ENCODE measurements at regions not wholly inside any gene's neighbourhood (a gene's known extent, or its start where the extent isn't known, plus 50 kb on each side); places are given as distances from the start of the nearest gene placed in this dataset.

- no peak for TF ChIP-seq POLR2A (IDR thresholded peaks at IDR 0.05; ENCODE audit: low read depth, low read length)
- no peak for TF ChIP-seq SP1 (IDR thresholded peaks at IDR 0.05; ENCODE audit: low read depth, low read length)
- no peak for TF ChIP-seq RELA (IDR thresholded peaks at IDR 0.05; ENCODE audit: borderline replicate concordance, partially characterized antibody)
- no peak for TF ChIP-seq CTCF (IDR thresholded peaks at IDR 0.05 in 2 of 3, conservative IDR thresholded peaks at IDR 0.05 in 1 of 3; ENCODE audit: control insufficient read depth in 2 of 3, extremely low read depth in 1 of 3, insufficient read depth in 1 of 3, low read depth in 3 of 3, low read length in 3 of 3)
- no peak for TF ChIP-seq SMC3 (IDR thresholded peaks at IDR 0.05; ENCODE audit: borderline replicate concordance, low read length)
- no peak for TF ChIP-seq ESRRA (IDR thresholded peaks at IDR 0.05; ENCODE audit: low read length)
- TF ChIP-seq ZNF274 (IDR thresholded peaks at IDR 0.05; ENCODE audit: insufficient read depth, insufficient read length) = no peak
- TF ChIP-seq ZSCAN29 (IDR thresholded peaks at IDR 0.05) = no peak
Observed at GRCh38 chr3:197375001-197375441, 76.6 kb upstream of the DLG1 start.

All from GM12878 (cell line).